ENCODE measurements at regions not wholly inside any gene's neighbourhood (a gene's known extent, or its start where the extent isn't known, plus 50 kb on each side); places are given as distances from the start of the nearest gene placed in this dataset.

GRCh38 chrX:2618516-2618915 lies 72.6 kb upstream of the CD99 start:
- TF ChIP-seq CTCF (IDR thresholded peaks at IDR 0.05) (no peak), POLR2A (IDR thresholded peaks at IDR 0.05) (no peak), POLR2AphosphoS5 (IDR thresholded peaks at IDR 0.05) (no peak), EP300 (IDR thresholded peaks at IDR 0.05) (no peak)

Measured in suprapubic skin (tissue), 4 donors.